ENCODE measurements at regions not wholly inside any gene's neighbourhood (a gene's known extent, or its start where the extent isn't known, plus 50 kb on each side); places are given as distances from the start of the nearest gene placed in this dataset.
A peak's percentile ranks its signal among the peaks of the same experiment; 100 is the strongest.
"Not testable (repeated sequence)": the region's sequence is repeated elsewhere in the genome, so short reads cannot be mapped to it uniquely, and the experiment has no call there.

DNA sequence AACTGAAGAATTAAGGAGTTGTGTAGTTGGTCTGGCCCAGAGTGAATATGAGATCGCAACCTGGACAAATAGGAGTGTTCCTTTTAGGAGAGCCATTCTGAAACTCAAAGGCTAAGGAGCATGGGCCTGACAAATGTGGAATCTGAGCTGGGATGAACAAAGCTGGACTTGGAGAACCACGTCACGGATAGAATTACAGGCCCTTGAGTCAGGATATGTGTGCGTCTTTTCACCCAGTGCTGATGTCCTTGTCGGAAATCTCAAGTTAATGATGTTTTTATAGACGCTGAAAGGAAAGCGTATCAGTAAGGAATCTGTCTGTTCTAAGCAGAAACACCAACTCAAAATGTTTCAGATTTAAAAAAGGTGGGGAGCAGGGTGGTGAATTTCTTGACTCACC, 173.8 kb upstream of the ZKSCAN2 start:
- no peak for DNase-seq

DNA sequence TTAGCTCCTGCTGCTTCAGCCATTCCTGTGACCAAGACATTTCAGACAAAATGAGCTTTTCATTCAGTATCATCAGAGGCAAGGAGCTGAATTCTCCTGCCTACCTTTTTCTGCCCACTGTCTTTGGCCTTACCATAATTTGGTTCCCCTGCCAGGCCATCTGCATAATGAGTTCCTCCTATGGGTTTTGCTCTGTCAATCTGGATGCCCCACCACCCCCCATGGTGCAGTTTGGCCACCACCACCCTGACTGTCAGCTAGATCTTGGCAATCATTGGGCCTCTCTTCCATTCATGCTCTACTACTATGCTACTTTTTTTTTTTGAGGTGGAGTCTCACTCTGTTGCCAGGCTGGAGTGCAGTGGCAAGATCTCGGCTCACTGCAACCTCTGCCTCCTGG, 169.2 kb upstream of the ZKSCAN2 start:
- no peak for DNase-seq

DNA sequence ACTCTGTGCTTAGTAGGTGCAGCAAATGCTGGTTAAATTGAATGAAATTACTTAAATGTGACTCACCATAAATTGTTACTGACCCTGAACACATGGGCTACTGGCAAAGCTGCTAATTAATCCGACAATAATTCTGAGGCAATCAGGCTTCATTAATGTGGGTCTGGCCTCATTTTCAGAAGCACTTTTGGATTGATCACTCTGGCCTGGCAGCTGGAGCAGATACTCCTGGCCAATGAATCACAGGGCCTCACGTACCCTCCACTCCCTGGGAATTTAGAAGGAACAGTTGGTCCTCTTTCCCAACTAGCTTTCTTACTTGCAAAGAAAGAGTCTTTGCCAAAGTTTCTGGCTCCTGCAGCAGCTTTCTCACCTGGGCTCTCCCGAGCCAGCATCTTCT, 162.0 kb upstream of the ZKSCAN2 start:
- no peak for DNase-seq

GRCh38 chr16:25419153-25419552, 161.5 kb upstream of the ZKSCAN2 start:
- DNase-seq, result no peak

DNA sequence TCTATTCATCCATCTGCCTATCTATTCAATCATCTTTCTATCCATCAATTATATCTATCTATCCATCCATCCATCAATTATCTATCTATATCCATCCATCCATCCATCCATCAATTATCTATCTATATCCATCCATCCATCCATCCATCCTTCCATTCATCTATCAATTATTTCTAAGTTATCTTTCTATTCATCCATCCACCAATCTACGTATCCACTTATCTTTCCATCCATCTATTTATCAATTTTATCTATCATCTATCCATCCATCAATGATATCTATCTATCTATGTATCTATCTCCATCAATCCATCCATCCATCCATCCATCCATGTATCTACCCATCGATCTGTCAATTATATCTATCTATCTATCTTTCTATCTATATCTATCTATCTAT, 158.4 kb upstream of the ZKSCAN2 start:
- DNase-seq, result no peak

DNA sequence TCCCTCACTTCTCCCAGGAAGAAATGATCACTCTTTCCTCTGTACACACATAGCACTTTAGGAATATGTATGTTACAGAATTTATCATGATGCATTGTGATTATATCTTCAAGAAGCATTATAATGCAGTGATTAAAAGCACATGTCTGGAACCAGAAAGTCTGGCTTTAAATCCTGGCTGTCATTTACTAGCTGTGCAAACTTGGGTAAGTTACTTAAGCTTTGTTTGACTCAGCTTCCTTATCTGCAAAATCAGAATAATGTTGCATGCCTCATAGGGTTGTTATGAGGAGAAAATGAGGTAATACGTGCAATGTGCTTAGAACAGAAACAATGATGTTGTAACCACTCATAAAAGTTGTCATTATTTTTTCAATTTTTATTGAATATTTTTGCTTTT, 156.3 kb upstream of the ZKSCAN2 start:
- DNase-seq, result no peak

GRCh38 chr16:25413133-25413532, 155.5 kb upstream of the ZKSCAN2 start:
- no peak for DNase-seq

DNA sequence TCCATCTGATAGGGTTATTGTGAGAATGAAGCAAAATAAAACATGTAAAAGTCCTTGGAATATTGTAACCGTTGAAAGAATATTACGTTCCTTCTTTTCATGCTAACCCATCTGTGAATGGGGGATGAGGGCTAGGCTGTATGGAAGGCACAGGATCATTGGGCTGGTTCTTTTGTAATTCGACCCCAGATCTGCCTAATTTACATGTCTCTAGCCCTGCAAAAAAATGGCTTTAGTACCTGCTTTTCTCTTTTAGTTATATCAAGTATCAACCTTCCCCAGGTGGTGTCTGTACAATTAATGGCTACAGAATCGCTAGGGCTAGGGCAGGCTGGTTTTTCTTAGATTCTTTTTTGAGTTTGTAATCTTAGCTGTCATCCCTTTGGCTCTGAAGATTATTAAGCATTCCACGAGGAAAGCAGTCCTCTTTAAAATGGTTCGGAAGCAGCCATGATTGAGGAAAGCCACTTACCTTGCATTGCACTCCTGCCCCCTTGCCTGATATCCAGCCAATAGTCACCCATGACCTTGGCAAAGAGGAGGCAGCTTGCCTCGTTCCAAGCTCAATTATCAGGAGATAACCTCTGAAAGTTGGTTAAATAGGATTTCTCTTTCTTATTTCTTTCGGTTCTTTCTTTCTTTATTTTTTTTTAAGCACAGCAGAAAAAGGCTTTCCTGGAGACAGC, 153.9 kb upstream of the ZKSCAN2 start:
- DNase-seq, result peak; percentile 35

GRCh38 chr16:25403852-25404251, 146.2 kb upstream of the ZKSCAN2 start:
- no peak for DNase-seq

DNA sequence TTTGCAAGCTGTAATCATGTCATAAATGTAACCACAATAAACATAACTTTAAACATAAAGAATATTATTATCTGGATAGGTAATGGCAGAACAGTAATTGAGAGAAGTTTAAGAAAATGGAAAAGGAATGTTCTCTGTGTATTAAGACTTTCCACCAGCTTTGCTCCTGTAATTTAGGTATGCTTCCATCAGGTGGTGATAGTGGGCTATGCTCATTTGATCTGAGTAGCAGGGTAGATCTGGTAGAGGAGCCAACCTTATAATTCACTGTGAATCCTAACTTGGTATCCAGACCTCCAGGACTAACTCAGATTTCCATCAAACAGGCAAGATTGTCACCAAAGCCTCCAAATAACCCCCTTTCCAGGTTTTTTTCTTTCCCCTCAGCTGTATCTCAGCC, 137.9 kb upstream of the ZKSCAN2 start:
- DNase-seq, result no peak

DNA sequence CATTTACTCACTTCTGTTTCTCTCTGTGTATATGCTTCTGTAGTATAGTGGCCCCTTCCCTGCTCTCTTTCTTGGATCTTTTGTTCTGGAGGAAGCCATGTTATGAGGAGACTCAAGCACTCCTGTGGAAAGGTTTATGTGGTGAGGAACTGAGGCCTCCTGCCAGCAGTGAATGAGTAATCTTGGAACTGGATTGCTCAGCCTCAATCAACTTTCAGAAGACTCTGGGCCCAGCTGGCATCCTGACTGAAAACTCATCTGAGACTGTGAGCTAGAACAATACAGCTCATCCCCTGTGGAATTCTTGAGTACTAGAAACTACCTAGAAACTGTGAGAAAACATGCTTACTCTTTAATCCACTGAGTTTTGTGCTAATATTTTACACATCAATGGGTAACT, 133.1 kb upstream of the ZKSCAN2 start:
- no peak for DNase-seq

- no peak for DNase-seq
Observed at GRCh38 chr16:25374556-25374955, 116.9 kb upstream of the ZKSCAN2 start.

GRCh38 chr16:25372716-25373115, 115.1 kb upstream of the ZKSCAN2 start:
- DNase-seq, result no peak

DNA sequence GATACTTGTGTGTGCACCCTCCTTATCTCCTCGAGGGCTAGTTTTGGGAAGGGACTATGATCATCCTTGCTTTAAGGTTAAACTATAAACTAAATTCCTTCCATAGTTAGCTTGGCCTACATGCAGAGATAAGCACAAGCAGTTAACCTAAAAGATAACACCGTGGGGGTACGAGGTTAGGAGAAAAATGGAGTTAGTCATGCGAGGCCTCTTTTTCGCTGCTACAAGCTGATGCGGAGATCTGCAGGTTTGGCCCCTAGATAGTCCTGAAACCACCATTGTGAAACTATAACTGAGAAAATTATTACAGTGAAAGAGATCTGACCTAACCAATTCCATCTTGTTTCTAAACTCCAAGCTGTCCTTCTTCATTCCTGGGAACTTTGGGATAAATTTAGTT, 113.7 kb upstream of the ZKSCAN2 start:
- no peak for DNase-seq

- DNase-seq, result no peak
Observed at GRCh38 chr16:25370541-25370940, 112.9 kb upstream of the ZKSCAN2 start.

- DNase-seq, result no peak
Observed at GRCh38 chr16:25367773-25368524, 110.3 kb upstream of the ZKSCAN2 start.

DNA sequence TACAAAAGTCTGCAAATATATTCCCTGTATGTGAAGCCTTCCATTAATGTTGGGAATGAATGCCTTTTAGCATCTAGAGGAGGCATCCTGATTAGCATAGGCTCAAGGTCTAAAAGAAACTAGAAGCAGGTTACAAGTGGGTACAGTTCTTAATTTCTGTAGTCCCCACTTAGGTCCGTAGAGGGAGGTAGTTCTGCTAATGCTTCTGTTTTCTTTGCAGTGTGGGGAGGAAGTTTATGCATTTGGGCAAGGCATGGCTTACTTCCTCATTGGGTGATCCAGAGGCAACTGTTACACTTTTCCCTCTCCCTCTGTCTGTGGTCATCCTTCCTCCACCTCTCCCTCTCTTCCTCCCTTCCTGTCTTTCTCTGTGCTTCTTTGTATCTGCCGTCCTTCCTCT, 108.4 kb upstream of the ZKSCAN2 start:
- DNase-seq, result no peak

DNA sequence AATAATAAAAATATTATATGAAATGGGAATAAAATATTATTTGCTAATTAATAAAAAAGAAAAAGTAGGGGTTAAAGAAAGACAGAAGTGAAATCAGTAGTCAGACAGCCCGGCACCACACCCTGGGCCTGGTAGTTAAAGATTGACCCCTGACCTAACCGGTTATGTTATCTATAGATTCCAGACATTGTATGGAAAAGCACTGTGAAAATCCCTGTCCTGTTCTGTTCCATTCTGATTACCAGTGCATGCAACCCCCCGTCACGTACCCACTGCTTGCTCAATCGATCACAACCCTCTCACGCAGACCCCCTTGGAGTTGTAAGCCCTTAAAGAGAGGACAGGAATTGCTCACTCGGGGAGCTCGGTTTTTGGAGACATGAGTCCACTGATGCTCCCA, 101.9 kb upstream of the ZKSCAN2 start:
- not testable (repeated sequence) for DNase-seq

DNA sequence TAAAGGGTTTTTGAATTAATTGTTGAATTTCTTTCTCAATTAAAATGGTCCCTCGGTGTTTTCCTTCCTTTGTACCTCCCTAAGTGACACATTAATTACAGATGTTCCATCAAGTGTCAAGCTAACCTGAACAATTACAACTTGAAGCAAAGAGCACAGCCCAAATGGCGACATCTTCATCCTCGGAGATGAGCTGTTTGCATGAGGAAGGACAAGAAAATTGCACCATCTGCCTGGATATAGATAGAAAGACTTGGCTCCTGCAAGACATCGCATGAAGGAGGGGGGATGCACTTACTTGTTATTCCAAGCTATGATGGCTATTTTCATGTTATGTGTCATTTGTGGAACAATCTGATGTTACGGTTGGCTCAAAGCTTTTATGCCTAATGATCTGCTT, 86.4 kb upstream of the ZKSCAN2 start:
- DNase-seq, result no peak

- no peak for DNase-seq
Observed at GRCh38 chr16:25340973-25341372, 83.3 kb upstream of the ZKSCAN2 start.

GRCh38 chr16:25317732-25318316, 60.2 kb upstream of the ZKSCAN2 start:
- no peak for DNase-seq

GRCh38 chr16:25311950-25312349, 54.3 kb upstream of the ZKSCAN2 start:
- DNase-seq, result no peak

GRCh38 chr16:25311039-25311438, 53.4 kb upstream of the ZKSCAN2 start:
- DNase-seq, result no peak

All from NCI-H510A treated with DMSO at 0.1 percent for 48 hours (cell line).